Inflammatory macrophage treated with lipopolysaccharide for 4 hours (primary cell): ENCODE measurements at regions not wholly inside any gene's neighbourhood (a gene's known extent, or its start where the extent isn't known, plus 50 kb on each side); places are given as distances from the start of the nearest gene placed in this dataset.
"Not testable (repeated sequence)": the region's sequence is repeated elsewhere in the genome, so short reads cannot be mapped to it uniquely, and the experiment has no call there.

Source experiments
- DNase-seq: peaks from one replicate; pipeline ENCODE4 v3.0.0-alpha.2; 2020

GRCh38 chr1:57530911-57531260, 107.0 kb upstream of the DAB1 start:
- not testable (repeated sequence) for DNase-seq

- no peak for DNase-seq
Measured at GRCh38 chr1:57530206-57530910, 106.5 kb upstream of the DAB1 start.

- no peak for DNase-seq
Measured at GRCh38 chr1:57522575-57522974, 98.7 kb upstream of the DAB1 start.

- no peak for DNase-seq
Measured at GRCh38 chr1:57520743-57521515, 97.1 kb upstream of the DAB1 start.

GRCh38 chr1:57518496-57518895, 94.6 kb upstream of the DAB1 start:
- DNase-seq = no peak

GRCh38 chr1:57517587-57518374, 93.9 kb upstream of the DAB1 start:
- DNase-seq = no peak

GRCh38 chr1:57512386-57512785, 88.5 kb upstream of the DAB1 start:
- DNase-seq = no peak

GRCh38 chr1:57506941-57507340, 83.1 kb upstream of the DAB1 start:
- no peak for DNase-seq

- no peak for DNase-seq
Measured at GRCh38 chr1:57503337-57503736, 79.5 kb upstream of the DAB1 start.

- DNase-seq = no peak
Measured at GRCh38 chr1:57500136-57500830, 76.4 kb upstream of the DAB1 start.

GRCh38 chr1:57494530-57495079, 70.7 kb upstream of the DAB1 start:
- DNase-seq = no peak

GRCh38 chr1:57492586-57493226, 68.8 kb upstream of the DAB1 start:
- no peak for DNase-seq

GRCh38 chr1:57489358-57490036, 65.6 kb upstream of the DAB1 start:
- no peak for DNase-seq

- no peak for DNase-seq
Measured at GRCh38 chr1:57485643-57486042, 61.8 kb upstream of the DAB1 start.

GRCh38 chr1:57483954-57484353, 60.1 kb upstream of the DAB1 start:
- DNase-seq = no peak

GRCh38 chr1:57479471-57479870, 55.6 kb upstream of the DAB1 start:
- no peak for DNase-seq

- no peak for DNase-seq
Measured at GRCh38 chr1:57475366-57475765, 51.5 kb upstream of the DAB1 start.

GRCh38 chr1:57474137-57474750, 50.4 kb upstream of the DAB1 start:
- no peak for DNase-seq
